SU-DHL-6 (cell line): ENCODE measurements at regions not wholly inside any gene's neighbourhood (a gene's known extent, or its start where the extent isn't known, plus 50 kb on each side); places are given as distances from the start of the nearest gene placed in this dataset.

Experiments used
- CTCF ChIP-seq: fragments of 200-600 bp; sonication (generic); IDR thresholded peaks from one replicate; pipeline ENCODE4 v1.5.1; 2017; ENCODE audit warnings: antibody characterized with exemption, mild to moderate bottlenecking, low read length, moderate library complexity; ENCODE audit not compliant: insufficient read depth, poor library complexity, severe bottlenecking
- EZH2phosphoT487 ChIP-seq: fragments of 200-600 bp; sonication (generic), shearing (Covaris generic); conservative IDR thresholded peaks from 2 replicates; pipeline ENCODE4 v1.6.1; 2018; ENCODE audit warnings: mild to moderate bottlenecking, antibody characterized with exemption, low read length, moderate library complexity, mixed read lengths

GRCh38 chr6:93176070-93176469 lies 243.3 kb downstream of the EPHA7 start:
- TF ChIP-seq CTCF (no peak), EZH2phosphoT487 (no peak)
